ENCODE measurements at regions not wholly inside any gene's neighbourhood (a gene's known extent, or its start where the extent isn't known, plus 50 kb on each side); places are given as distances from the start of the nearest gene placed in this dataset.

DNA sequence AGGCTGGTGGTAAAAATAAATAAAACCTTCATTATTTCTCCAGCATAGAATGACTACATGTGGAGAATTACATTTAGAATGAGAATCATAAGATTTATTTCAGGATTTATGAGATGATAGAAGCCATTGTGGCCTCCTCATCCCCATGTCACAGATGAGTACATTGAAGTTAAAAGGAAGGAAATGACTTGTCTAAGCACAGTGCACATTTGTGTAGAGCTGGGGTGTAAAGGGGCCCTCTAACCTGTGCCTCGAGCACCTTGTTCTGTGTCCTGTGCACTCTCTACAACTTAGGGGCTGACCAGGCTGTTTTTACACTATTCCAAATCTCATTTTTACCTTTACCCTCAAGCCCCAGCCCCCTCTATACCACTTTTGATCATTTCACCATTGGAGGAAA lies 179.4 kb downstream of the RHOU start:
- TF ChIP-seq CTCF (IDR thresholded peaks at IDR 0.05) (no peak), EP300 (IDR thresholded peaks at IDR 0.05) (no peak)
